Gastroesophageal sphincter (tissue), 3 donors: ENCODE measurements at regions not wholly inside any gene's neighbourhood (a gene's known extent, or its start where the extent isn't known, plus 50 kb on each side); places are given as distances from the start of the nearest gene placed in this dataset.

Source experiments
- CTCF ChIP-seq, 4 experiments: fragments of 200-600 bp in 2 of 4; fragments of 450-650 bp in 2 of 4; sonication (generic) in 1 of 4; IDR thresholded peaks; one replicate each; pipeline ENCODE4 v1.5.1; 2017 to 2019; ENCODE audit warnings: antibody characterized with exemption in 4 of 4, mild to moderate bottlenecking in 2 of 4, moderate library complexity in 2 of 4
- POLR2A ChIP-seq, 2 donors: fragments of 450-650 bp; IDR thresholded peaks; one replicate each; pipeline ENCODE4 v1.6.1; 2017; ENCODE audit warnings: antibody characterized with exemption in 2 of 2, mild to moderate bottlenecking in 2 of 2, moderate library complexity in 1 of 2

- TF ChIP-seq CTCF (IDR thresholded peaks at IDR 0.05) (peak; percentile 35 to 74 (median 63)), POLR2A (IDR thresholded peaks at IDR 0.05) (no peak)
Observed at GRCh38 chr7:95686109-95686508, 86.2 kb upstream of the DYNC1I1 start.
